ENCODE measurements at regions not wholly inside any gene's neighbourhood (a gene's known extent, or its start where the extent isn't known, plus 50 kb on each side); places are given as distances from the start of the nearest gene placed in this dataset.

DNA sequence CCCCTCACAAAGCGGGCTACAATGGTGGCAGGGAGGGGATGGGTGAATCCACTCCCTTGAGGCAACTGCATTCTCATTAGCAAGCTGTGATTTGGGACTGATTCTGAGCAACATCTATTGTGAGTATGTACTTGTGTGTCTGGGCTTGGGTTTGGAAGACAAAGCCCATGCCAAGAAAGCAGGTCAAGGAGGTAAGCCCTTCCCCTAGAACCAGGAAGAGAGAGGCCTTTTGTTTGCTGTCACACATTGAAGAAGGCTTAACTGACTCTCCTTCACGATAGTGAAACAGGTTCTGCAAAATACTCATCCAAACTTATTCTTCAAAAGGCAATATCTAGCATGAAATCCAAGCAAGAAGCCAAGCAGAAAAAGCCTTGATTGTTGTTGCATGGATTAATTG, 403.1 kb upstream of the ID4 start:
- Histone ChIP-seq H4K20me1 (ENCODE audit: control insufficient read depth, insufficient read depth, low read depth, low read length) (no peaks in the 10 kb centered on the region), H3K4me2 (ENCODE audit: low read length) (no peak overlapping the region), H3K27ac (ENCODE audit: low read depth, low read length) (no peak overlapping the region), H3K27me3 (ENCODE audit: control insufficient read depth, low read length) (no peaks in the 10 kb centered on the region), H3F3A (ENCODE audit: control insufficient read depth, insufficient read depth) (no peaks in the 10 kb centered on the region), H3K4me3 (ENCODE audit: low read length) (no peak overlapping the region), H3K79me2 (ENCODE audit: control insufficient read depth, low read length) (no peaks in the 10 kb centered on the region), H3K9me2 (replicated peaks; ENCODE audit: control insufficient read depth, low read length) (no peaks in the 10 kb centered on the region), H3K4me1 (ENCODE audit: control insufficient read depth, low read length) (no peaks in the 10 kb centered on the region), H3K36me3 (ENCODE audit: control insufficient read depth, low read length) (no peaks in the 10 kb centered on the region), H3K9me3 (ENCODE audit: control insufficient read depth, insufficient read depth, low read length) (no peaks in the 10 kb centered on the region)
- TF ChIP-seq CTCF (IDR thresholded peaks at IDR 0.05; ENCODE audit: low read depth, low read length, poor library complexity, severe bottlenecking) (no peak), EZH2phosphoT487 (IDR thresholded peaks at IDR 0.05; ENCODE audit: borderline replicate concordance, low read length) (no peak)

DNA sequence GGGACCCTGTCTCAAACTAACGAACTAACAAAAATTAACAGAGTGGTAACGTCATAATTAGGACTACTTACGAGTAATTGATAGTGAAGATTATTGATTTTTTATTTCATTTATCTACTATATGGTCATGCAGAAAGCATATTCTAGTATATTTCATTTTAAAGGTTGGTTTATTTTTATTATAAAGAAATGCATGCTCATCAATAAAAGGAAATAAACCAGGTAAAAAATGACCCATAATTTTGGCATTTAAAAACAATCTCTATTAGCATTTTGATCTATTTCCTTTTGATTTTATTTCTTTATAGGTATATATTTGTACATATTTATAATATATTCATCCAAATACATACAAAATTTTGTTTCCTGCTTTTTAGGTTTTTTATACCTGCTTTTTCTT, 401.4 kb upstream of the ID4 start:
- H3K79me2 ChIP-seq (ENCODE audit: control insufficient read depth, low read length) = no peaks in the 10 kb centered on the region
- no peak overlapping the region for H3K4me3 ChIP-seq (ENCODE audit: low read length)
- no peaks in the 10 kb centered on the region for H3F3A ChIP-seq (ENCODE audit: control insufficient read depth, insufficient read depth)
- H3K4me2 ChIP-seq (ENCODE audit: low read length) = no peak overlapping the region
- H3K9me3 ChIP-seq (ENCODE audit: control insufficient read depth, insufficient read depth, low read length) = no peaks in the 10 kb centered on the region
- no peaks in the 10 kb centered on the region for H3K36me3 ChIP-seq (ENCODE audit: control insufficient read depth, low read length)
- no peaks in the 10 kb centered on the region for H3K27me3 ChIP-seq (ENCODE audit: control insufficient read depth, low read length)
- H3K9me2 ChIP-seq (replicated peaks; ENCODE audit: control insufficient read depth, low read length) = no peaks in the 10 kb centered on the region
- H4K20me1 ChIP-seq (ENCODE audit: control insufficient read depth, insufficient read depth, low read depth, low read length) = no peaks in the 10 kb centered on the region
- TF ChIP-seq EZH2phosphoT487 (IDR thresholded peaks at IDR 0.05; ENCODE audit: borderline replicate concordance, low read length) (no peak), CTCF (IDR thresholded peaks at IDR 0.05; ENCODE audit: low read depth, low read length, poor library complexity, severe bottlenecking) (no peak)
- no peak overlapping the region for H3K27ac ChIP-seq (ENCODE audit: low read depth, low read length)
- no peaks in the 10 kb centered on the region for H3K4me1 ChIP-seq (ENCODE audit: control insufficient read depth, low read length)

- no peak overlapping the region for H3K4me3 ChIP-seq (ENCODE audit: low read length)
- no peak overlapping the region for H3K4me2 ChIP-seq (ENCODE audit: low read length)
- H3K36me3 ChIP-seq (ENCODE audit: control insufficient read depth, low read length) = no peaks in the 10 kb centered on the region
- no peaks in the 10 kb centered on the region for H3K4me1 ChIP-seq (ENCODE audit: control insufficient read depth, low read length)
- no peaks in the 10 kb centered on the region for H3K9me3 ChIP-seq (ENCODE audit: control insufficient read depth, insufficient read depth, low read length)
- H3K9me2 ChIP-seq (replicated peaks; ENCODE audit: control insufficient read depth, low read length) = no peaks in the 10 kb centered on the region
- H3K27ac ChIP-seq (ENCODE audit: low read depth, low read length) = no peak overlapping the region
- H3K27me3 ChIP-seq (ENCODE audit: control insufficient read depth, low read length) = no peaks in the 10 kb centered on the region
- H3K79me2 ChIP-seq (ENCODE audit: control insufficient read depth, low read length) = no peaks in the 10 kb centered on the region
- no peak for TF ChIP-seq CTCF (IDR thresholded peaks at IDR 0.05; ENCODE audit: low read depth, low read length, poor library complexity, severe bottlenecking)
- no peak for TF ChIP-seq EZH2phosphoT487 (IDR thresholded peaks at IDR 0.05; ENCODE audit: borderline replicate concordance, low read length)
- no peaks in the 10 kb centered on the region for H3F3A ChIP-seq (ENCODE audit: control insufficient read depth, insufficient read depth)
- H4K20me1 ChIP-seq (ENCODE audit: control insufficient read depth, insufficient read depth, low read depth, low read length) = no peaks in the 10 kb centered on the region
Observed at GRCh38 chr6:19438566-19439353, 398.4 kb upstream of the ID4 start.
